Activated naive CD8-positive, alpha-beta T cell treated with anti-CD3 and anti-CD28 coated beads, Interleukin-2, amount 50 U/mL, for 24 hours (primary cell): ENCODE measurements at regions not wholly inside any gene's neighbourhood (a gene's known extent, or its start where the extent isn't known, plus 50 kb on each side); places are given as distances from the start of the nearest gene placed in this dataset.

Experiments
- ATAC-seq: fragments of 150-1000 bp; cut with Tn5 transposase; one replicate; pipeline ENCODE4 v1.10.0; 2021
- DNase-seq: peaks from one replicate; pipeline ENCODE4 v3.0.0; 2021
- H3K27ac Mint-ChIP-seq: one replicate; pipeline ENCODE4 v1.8.0; 2021; ENCODE audit warnings: mild to moderate bottlenecking, mixed read lengths
- H3K27me3 Mint-ChIP-seq: one replicate; pipeline ENCODE4 v1.8.0; 2021; ENCODE audit warnings: mixed read lengths
- H3K36me3 Mint-ChIP-seq: one replicate; pipeline ENCODE4 v1.8.0; 2021; ENCODE audit warnings: low read depth, mixed read lengths
- H3K4me1 Mint-ChIP-seq: one replicate; pipeline ENCODE4 v1.8.0; 2021; ENCODE audit warnings: mixed read lengths
- H3K4me3 Mint-ChIP-seq: one replicate; pipeline ENCODE4 v1.8.0; 2021; ENCODE audit warnings: mild to moderate bottlenecking, moderate library complexity, mixed read lengths
- H3K9me3 Mint-ChIP-seq: one replicate; pipeline ENCODE4 v1.8.0; 2021; ENCODE audit warnings: mixed read lengths

GRCh38 chr4:137310593-137311490, 221.5 kb downstream of the PCDH18 start:
- Mint-ChIP-seq H3K4me3 (no peak overlapping the region), H3K27me3 (no peaks in the 10 kb centered on the region), H3K4me1 (no peaks in the 10 kb centered on the region), H3K36me3 (no peaks in the 10 kb centered on the region), H3K27ac (no peak overlapping the region), H3K9me3 (no peaks in the 10 kb centered on the region)
- ATAC-seq (no peak), DNase-seq (no peak)

GRCh38 chr4:137310166-137310565, 222.1 kb downstream of the PCDH18 start:
- H3K4me3 Mint-ChIP-seq: no peak overlapping the region
- H3K9me3 Mint-ChIP-seq: peaks cover 2% of the 10 kb centered on the region
- DNase-seq (no peak), ATAC-seq (no peak)
- no peaks in the 10 kb centered on the region for H3K36me3 Mint-ChIP-seq
- H3K4me1 Mint-ChIP-seq: no peaks in the 10 kb centered on the region
- no peaks in the 10 kb centered on the region for H3K27me3 Mint-ChIP-seq
- no peak overlapping the region for H3K27ac Mint-ChIP-seq

- H3K27ac Mint-ChIP-seq: no peak overlapping the region
- no peaks in the 10 kb centered on the region for H3K27me3 Mint-ChIP-seq
- H3K36me3 Mint-ChIP-seq: no peaks in the 10 kb centered on the region
- no peaks in the 10 kb centered on the region for H3K4me1 Mint-ChIP-seq
- H3K4me3 Mint-ChIP-seq: no peak overlapping the region
- DNase-seq (no peak), ATAC-seq (no peak)
- H3K9me3 Mint-ChIP-seq: peaks cover 4% of the 10 kb centered on the region
These were observed 222.9 kb downstream of the PCDH18 start for GRCh38 chr4:137309424-137309823.

GRCh38 chr4:137307806-137308205, 224.5 kb downstream of the PCDH18 start:
- no peak overlapping the region for H3K27ac Mint-ChIP-seq
- no peaks in the 10 kb centered on the region for H3K4me1 Mint-ChIP-seq
- H3K36me3 Mint-ChIP-seq: no peaks in the 10 kb centered on the region
- ATAC-seq (no peak), DNase-seq (no peak)
- H3K9me3 Mint-ChIP-seq: peaks cover 10% of the 10 kb centered on the region
- H3K27me3 Mint-ChIP-seq: no peaks in the 10 kb centered on the region
- no peak overlapping the region for H3K4me3 Mint-ChIP-seq

- no peak overlapping the region for H3K4me3 Mint-ChIP-seq
- H3K27ac Mint-ChIP-seq: no peak overlapping the region
- peaks cover 17% of the 10 kb centered on the region for H3K9me3 Mint-ChIP-seq
- DNase-seq (no peak), ATAC-seq (no peak)
- no peaks in the 10 kb centered on the region for H3K27me3 Mint-ChIP-seq
- no peaks in the 10 kb centered on the region for H3K36me3 Mint-ChIP-seq
- H3K4me1 Mint-ChIP-seq: no peaks in the 10 kb centered on the region
These were observed 231.5 kb downstream of the PCDH18 start for GRCh38 chr4:137300776-137301175.

- Mint-ChIP-seq H3K36me3 (no peaks in the 10 kb centered on the region), H3K27ac (no peak overlapping the region), H3K4me3 (no peak overlapping the region), H3K4me1 (no peaks in the 10 kb centered on the region), H3K9me3 (peaks cover 13% of the 10 kb centered on the region), H3K27me3 (no peaks in the 10 kb centered on the region)
- ATAC-seq (no peak), DNase-seq (no peak)
These were observed 233.0 kb downstream of the PCDH18 start for GRCh38 chr4:137299281-137299680.

GRCh38 chr4:137293281-137293680, 239.0 kb downstream of the PCDH18 start:
- ATAC-seq (no peak), DNase-seq (no peak)
- no peaks in the 10 kb centered on the region for H3K27me3 Mint-ChIP-seq
- no peak overlapping the region for H3K4me3 Mint-ChIP-seq
- H3K9me3 Mint-ChIP-seq: no peaks in the 10 kb centered on the region
- no peaks in the 10 kb centered on the region for H3K36me3 Mint-ChIP-seq
- no peak overlapping the region for H3K27ac Mint-ChIP-seq
- no peaks in the 10 kb centered on the region for H3K4me1 Mint-ChIP-seq

- H3K27me3 Mint-ChIP-seq: no peaks in the 10 kb centered on the region
- DNase-seq: no peak
- H3K4me3 Mint-ChIP-seq: no peak overlapping the region
- no peaks in the 10 kb centered on the region for H3K9me3 Mint-ChIP-seq
- H3K27ac Mint-ChIP-seq: no peak overlapping the region
- H3K4me1 Mint-ChIP-seq: no peaks in the 10 kb centered on the region
- ATAC-seq: no peak
- H3K36me3 Mint-ChIP-seq: no peaks in the 10 kb centered on the region
These were observed 248.6 kb downstream of the PCDH18 start for GRCh38 chr4:137283737-137284136.

- no peak overlapping the region for H3K27ac Mint-ChIP-seq
- H3K36me3 Mint-ChIP-seq: no peaks in the 10 kb centered on the region
- no peaks in the 10 kb centered on the region for H3K27me3 Mint-ChIP-seq
- no peaks in the 10 kb centered on the region for H3K9me3 Mint-ChIP-seq
- no peak overlapping the region for H3K4me3 Mint-ChIP-seq
- no peaks in the 10 kb centered on the region for H3K4me1 Mint-ChIP-seq
- no peak for DNase-seq
- ATAC-seq: no peak
These were observed 253.9 kb downstream of the PCDH18 start for GRCh38 chr4:137278431-137278830.

- no peaks in the 10 kb centered on the region for H3K36me3 Mint-ChIP-seq
- peaks cover 4% of the 10 kb centered on the region for H3K9me3 Mint-ChIP-seq
- H3K4me1 Mint-ChIP-seq: no peaks in the 10 kb centered on the region
- H3K27ac Mint-ChIP-seq: no peak overlapping the region
- ATAC-seq (no peak), DNase-seq (no peak)
- H3K4me3 Mint-ChIP-seq: no peak overlapping the region
- H3K27me3 Mint-ChIP-seq: no peaks in the 10 kb centered on the region
These were observed 257.9 kb downstream of the PCDH18 start for GRCh38 chr4:137274404-137274803.

- H3K9me3 Mint-ChIP-seq: peaks cover 4% of the 10 kb centered on the region
- DNase-seq: no peak
- no peaks in the 10 kb centered on the region for H3K27me3 Mint-ChIP-seq
These were observed 265.3 kb downstream of the PCDH18 start for GRCh38 chr4:137267024-137267423.

GRCh38 chr4:137266511-137266910, 265.8 kb downstream of the PCDH18 start:
- Mint-ChIP-seq H3K27ac (no peak overlapping the region), H3K4me3 (no peak overlapping the region), H3K4me1 (no peaks in the 10 kb centered on the region), H3K27me3 (no peaks in the 10 kb centered on the region), H3K36me3 (no peaks in the 10 kb centered on the region), H3K9me3 (peaks cover 4% of the 10 kb centered on the region)
- ATAC-seq (no peak), DNase-seq (no peak)

More at GRCh38 chr4:137267024-137267423, 265.3 kb downstream of the PCDH18 start:
- no peak for ATAC-seq
- Mint-ChIP-seq H3K36me3 (no peaks in the 10 kb centered on the region), H3K4me3 (no peak overlapping the region), H3K27ac (no peak overlapping the region), H3K4me1 (no peaks in the 10 kb centered on the region)

GRCh38 chr4:137263206-137263605, 269.1 kb downstream of the PCDH18 start:
- H3K27ac Mint-ChIP-seq: no peak overlapping the region
- ATAC-seq (no peak), DNase-seq (no peak)
- H3K4me3 Mint-ChIP-seq: no peak overlapping the region
- H3K27me3 Mint-ChIP-seq: no peaks in the 10 kb centered on the region
- no peaks in the 10 kb centered on the region for H3K36me3 Mint-ChIP-seq
- no peaks in the 10 kb centered on the region for H3K4me1 Mint-ChIP-seq
- no peaks in the 10 kb centered on the region for H3K9me3 Mint-ChIP-seq

GRCh38 chr4:137253949-137254348, 278.3 kb downstream of the PCDH18 start:
- Mint-ChIP-seq H3K27ac (no peak overlapping the region), H3K4me3 (no peak overlapping the region), H3K27me3 (no peaks in the 10 kb centered on the region), H3K4me1 (no peaks in the 10 kb centered on the region), H3K36me3 (no peaks in the 10 kb centered on the region), H3K9me3 (no peaks in the 10 kb centered on the region)
- DNase-seq (no peak), ATAC-seq (no peak)

- no peak overlapping the region for H3K27ac Mint-ChIP-seq
- H3K9me3 Mint-ChIP-seq: no peaks in the 10 kb centered on the region
- H3K4me3 Mint-ChIP-seq: no peak overlapping the region
- ATAC-seq: no peak
- DNase-seq: no peak
- H3K27me3 Mint-ChIP-seq: no peaks in the 10 kb centered on the region
- H3K4me1 Mint-ChIP-seq: no peaks in the 10 kb centered on the region
- no peaks in the 10 kb centered on the region for H3K36me3 Mint-ChIP-seq
These were observed 283.2 kb downstream of the PCDH18 start for GRCh38 chr4:137249112-137249511.
